K562 (cell line): ENCODE measurements at regions not wholly inside any gene's neighbourhood (a gene's known extent, or its start where the extent isn't known, plus 50 kb on each side); places are given as distances from the start of the nearest gene placed in this dataset.

Source experiments
- HDAC2 ChIP-seq: fragments of 450-650 bp; IDR thresholded peaks from 2 replicates; pipeline ENCODE4 v1.6.1; 2016; ENCODE audit warnings: mild to moderate bottlenecking
- HDAC6 ChIP-seq: IDR thresholded peaks from 2 replicates; pipeline ENCODE4 v1.6.1; 2012; ENCODE audit warnings: low read depth, mild to moderate bottlenecking, control low read depth, inconsistent platforms, low read length, moderate library complexity
- JUN ChIP-seq, 2 experiments: sonication (generic) in 1 of 2; formaldehyde crosslinking in 1 of 2; IDR thresholded peaks; 2 replicates each; pipeline versions ENCODE4 v1.6.1 to v1.8.0; 2012 to 2022; ENCODE audit warnings: borderline replicate concordance in 2 of 2, mild to moderate bottlenecking in 2 of 2, improper control_type of control experiment in 1 of 2, low read depth in 1 of 2, low read length in 1 of 2, missing genetic modification reagents in 1 of 2
- JUNB ChIP-seq: fragments of 450-650 bp; formaldehyde crosslinking; conservative IDR thresholded peaks from 2 replicates; pipeline ENCODE4 v1.4.0; 2020; ENCODE audit warnings: mild to moderate bottlenecking
- POLR2A ChIP-seq: fragments of 450-650 bp; conservative IDR thresholded peaks from 2 replicates; pipeline ENCODE4 v1.6.1; 2016
- POLR2AphosphoS5 ChIP-seq: IDR thresholded peaks from 2 replicates; pipeline ENCODE4 v1.6.1; 2011; ENCODE audit warnings: mild to moderate bottlenecking, low read depth, low read length, moderate library complexity; ENCODE audit not compliant: control insufficient read depth, insufficient read depth
- SIN3A ChIP-seq, 2 experiments: fragments of 150-350 bp in 1 of 2; IDR thresholded peaks; 2 replicates each; pipeline ENCODE4 v1.6.1; 2011 to 2016; ENCODE audit warnings: borderline replicate concordance in 2 of 2, low read depth in 2 of 2, low read length in 2 of 2, mild to moderate bottlenecking in 2 of 2, moderate library complexity in 2 of 2; ENCODE audit not compliant: control insufficient read depth in 1 of 2
- SMAD1 ChIP-seq: fragments of 150-350 bp; IDR thresholded peaks from 2 replicates; pipeline ENCODE4 v1.6.1; 2014; ENCODE audit warnings: low read length, low read depth; ENCODE audit not compliant: partially characterized antibody
- SMARCC2 ChIP-seq: fragments of 450-650 bp; IDR thresholded peaks from 2 replicates; pipeline ENCODE4 v1.6.1; 2017; ENCODE audit warnings: antibody characterized with exemption, moderate library complexity, mild to moderate bottlenecking, low read depth
- USF1 ChIP-seq: sonication (generic); formaldehyde crosslinking; IDR thresholded peaks from 2 replicates; pipeline ENCODE4 v1.9.0; 2022; ENCODE audit warnings: mild to moderate bottlenecking, missing genetic modification reagents
- TF ChIP-seq, protein P1 (sequence below): fragments of 450-650 bp; formaldehyde crosslinking; IDR thresholded peaks from 2 replicates; pipeline ENCODE4 v1.4.0; 2022; ENCODE audit warnings: missing genetic modification characterization
- TF ChIP-seq, protein P2 (sequence below), 2 experiments: fragments of 450-650 bp in 1 of 2; sonication (generic) in 1 of 2; formaldehyde crosslinking in 1 of 2; IDR thresholded peaks in 1 of 2; conservative IDR thresholded peaks in 1 of 2; 2 replicates each; pipeline versions ENCODE4 v1.6.1 to v1.8.1; 2016 to 2023; ENCODE audit warnings: mild to moderate bottlenecking in 2 of 2, moderate library complexity in 2 of 2, inconsistent platforms in 1 of 2, missing genetic modification reagents in 1 of 2
- TF ChIP-seq, protein P3 (sequence below), 3 experiments: IDR thresholded peaks in 2 of 3; conservative IDR thresholded peaks in 1 of 3; 2 replicates each; pipeline ENCODE4 v1.5.1; 2011 to 2012; ENCODE audit warnings: low read length in 3 of 3, mild to moderate bottlenecking in 3 of 3, control low read depth in 2 of 3, improper control_type of control experiment in 1 of 3, inconsistent platforms in 1 of 3, low read depth in 1 of 3, mixed read lengths in 1 of 3, moderate library complexity in 1 of 3; ENCODE audit not compliant: insufficient read depth in 2 of 3

DNA sequence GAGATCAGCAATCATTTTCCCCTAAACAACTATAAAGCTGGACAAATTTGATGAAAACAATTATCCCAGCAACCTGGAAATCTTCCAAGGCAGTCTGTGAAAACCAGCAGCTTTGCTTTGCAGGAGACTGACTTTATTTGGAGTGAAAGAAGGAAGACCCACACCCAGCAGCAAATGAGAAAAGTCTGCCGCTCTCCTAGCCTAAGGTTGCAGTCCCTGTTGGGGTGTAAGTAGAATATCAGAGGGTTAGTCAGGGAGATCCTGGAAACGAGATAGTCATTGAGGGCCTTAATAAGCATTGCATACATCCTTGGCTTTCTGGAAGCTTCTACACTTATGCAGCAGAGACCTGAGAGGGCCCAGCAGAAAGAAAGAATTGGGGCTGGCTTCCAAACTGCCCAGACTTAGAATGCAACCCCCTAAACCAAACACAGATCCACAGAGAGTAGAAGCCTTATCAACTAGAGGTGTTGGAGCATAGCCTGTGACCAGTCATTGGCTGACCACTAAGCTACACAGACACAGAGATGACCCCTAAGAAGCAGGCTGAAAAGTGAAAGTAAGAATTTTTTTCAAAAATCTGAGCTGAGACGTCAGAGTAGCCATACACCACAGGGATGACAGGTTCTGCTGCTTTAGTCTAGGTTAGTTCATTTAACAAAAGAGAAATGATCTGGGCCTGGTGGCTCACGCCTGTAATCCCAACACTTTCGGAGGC lies 98.3 kb downstream of the LYPLAL1 start:
- TF ChIP-seq POLR2AphosphoS5 (no peak), SMAD1 (no peak), POLR2A (no peak), USF1 (CRISPR knock-in tag) (no peak), JUN (IDR thresholded peaks at IDR 0.05; ENCODE audit: borderline replicate concordance, low read depth, low read length) (no peak), JUN (CRISPR knock-in tag; IDR thresholded peaks at IDR 0.05; ENCODE audit: borderline replicate concordance) (no peak), HDAC6 (no peak), SMARCC2 (no peak), HDAC2 (no peak), SIN3A (IDR thresholded peaks at IDR 0.05; ENCODE audit: borderline replicate concordance in 2 of 2, control insufficient read depth in 1 of 2, low read depth in 2 of 2, low read length in 2 of 2) (no peak), JUNB (no peak)
- TF ChIP-seq, protein P1, sequence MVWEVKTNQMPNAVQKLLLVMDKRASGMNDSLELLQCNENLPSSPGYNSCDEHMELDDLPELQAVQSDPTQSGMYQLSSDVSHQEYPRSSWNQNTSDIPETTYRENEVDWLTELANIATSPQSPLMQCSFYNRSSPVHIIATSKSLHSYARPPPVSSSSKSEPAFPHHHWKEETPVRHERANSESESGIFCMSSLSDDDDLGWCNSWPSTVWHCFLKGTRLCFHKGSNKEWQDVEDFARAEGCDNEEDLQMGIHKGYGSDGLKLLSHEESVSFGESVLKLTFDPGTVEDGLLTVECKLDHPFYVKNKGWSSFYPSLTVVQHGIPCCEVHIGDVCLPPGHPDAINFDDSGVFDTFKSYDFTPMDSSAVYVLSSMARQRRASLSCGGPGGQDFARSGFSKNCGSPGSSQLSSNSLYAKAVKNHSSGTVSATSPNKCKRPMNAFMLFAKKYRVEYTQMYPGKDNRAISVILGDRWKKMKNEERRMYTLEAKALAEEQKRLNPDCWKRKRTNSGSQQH (CRISPR knock-in tag): no peak
- TF ChIP-seq, protein P2, sequence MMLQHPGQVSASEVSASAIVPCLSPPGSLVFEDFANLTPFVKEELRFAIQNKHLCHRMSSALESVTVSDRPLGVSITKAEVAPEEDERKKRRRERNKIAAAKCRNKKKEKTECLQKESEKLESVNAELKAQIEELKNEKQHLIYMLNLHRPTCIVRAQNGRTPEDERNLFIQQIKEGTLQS (IDR thresholded peaks at IDR 0.05): no peak
- TF ChIP-seq, protein P2 (CRISPR knock-in tag; conservative IDR thresholded peaks at IDR 0.05): no peak
- TF ChIP-seq, protein P3, sequence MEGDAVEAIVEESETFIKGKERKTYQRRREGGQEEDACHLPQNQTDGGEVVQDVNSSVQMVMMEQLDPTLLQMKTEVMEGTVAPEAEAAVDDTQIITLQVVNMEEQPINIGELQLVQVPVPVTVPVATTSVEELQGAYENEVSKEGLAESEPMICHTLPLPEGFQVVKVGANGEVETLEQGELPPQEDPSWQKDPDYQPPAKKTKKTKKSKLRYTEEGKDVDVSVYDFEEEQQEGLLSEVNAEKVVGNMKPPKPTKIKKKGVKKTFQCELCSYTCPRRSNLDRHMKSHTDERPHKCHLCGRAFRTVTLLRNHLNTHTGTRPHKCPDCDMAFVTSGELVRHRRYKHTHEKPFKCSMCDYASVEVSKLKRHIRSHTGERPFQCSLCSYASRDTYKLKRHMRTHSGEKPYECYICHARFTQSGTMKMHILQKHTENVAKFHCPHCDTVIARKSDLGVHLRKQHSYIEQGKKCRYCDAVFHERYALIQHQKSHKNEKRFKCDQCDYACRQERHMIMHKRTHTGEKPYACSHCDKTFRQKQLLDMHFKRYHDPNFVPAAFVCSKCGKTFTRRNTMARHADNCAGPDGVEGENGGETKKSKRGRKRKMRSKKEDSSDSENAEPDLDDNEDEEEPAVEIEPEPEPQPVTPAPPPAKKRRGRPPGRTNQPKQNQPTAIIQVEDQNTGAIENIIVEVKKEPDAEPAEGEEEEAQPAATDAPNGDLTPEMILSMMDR (IDR thresholded peaks at IDR 0.05 in 2 of 3, conservative IDR thresholded peaks at IDR 0.05 in 1 of 3; ENCODE audit: insufficient read depth in 2 of 3, low read depth in 1 of 3, low read length in 3 of 3): no peak
